Loucy (cell line): ENCODE measurements at regions not wholly inside any gene's neighbourhood (a gene's known extent, or its start where the extent isn't known, plus 50 kb on each side); places are given as distances from the start of the nearest gene placed in this dataset.

Experiments used
- H2AFZ ChIP-seq: fragments of 200-600 bp; sonication (generic); 2 replicates; pipeline ENCODE4 v1.6.0; 2016; ENCODE audit warnings: antibody characterized with exemption, mild to moderate bottlenecking, low read length, moderate library complexity
- H3F3A ChIP-seq: fragments of 200-600 bp; 2 replicates; pipeline ENCODE4 v1.6.0; 2016; ENCODE audit warnings: antibody characterized with exemption, low read depth, mild to moderate bottlenecking
- H3K27me3 ChIP-seq: fragments of 200-600 bp; sonication (generic); 2 replicates; pipeline ENCODE4 v1.6.1; 2014; ENCODE audit warnings: low read length, mild to moderate bottlenecking; ENCODE audit not compliant: insufficient read depth, poor library complexity, severe bottlenecking
- H3K36me3 ChIP-seq: fragments of 200-600 bp; sonication (generic); 2 replicates; pipeline ENCODE4 v1.6.1; 2016; ENCODE audit warnings: low read length; ENCODE audit not compliant: insufficient read depth
- H3K4me1 ChIP-seq: fragments of 200-600 bp; sonication (generic); 2 replicates; pipeline ENCODE4 v1.5.1; 2014; ENCODE audit warnings: low read length, mild to moderate bottlenecking; ENCODE audit not compliant: insufficient read depth, poor library complexity, severe bottlenecking
- H3K4me2 ChIP-seq: fragments of 200-600 bp; sonication (generic); 2 replicates; pipeline ENCODE4 v1.6.0; 2014; ENCODE audit warnings: antibody characterized with exemption, low read length, low read depth, mild to moderate bottlenecking; ENCODE audit not compliant: poor library complexity, severe bottlenecking
- H3K4me3 ChIP-seq: fragments of 200-600 bp; sonication (generic); 2 replicates; pipeline ENCODE4 v1.5.1; 2014; ENCODE audit warnings: low read length, mild to moderate bottlenecking, mixed read lengths; ENCODE audit not compliant: poor library complexity, severe bottlenecking
- H3K79me2 ChIP-seq: fragments of 200-600 bp; sonication (generic); 2 replicates; pipeline ENCODE4 v1.6.1; 2014; ENCODE audit warnings: low read length; ENCODE audit not compliant: insufficient read depth
- H3K9ac ChIP-seq: fragments of 200-600 bp; sonication (generic); 2 replicates; pipeline ENCODE4 v1.6.0; 2014; ENCODE audit warnings: mild to moderate bottlenecking, low read depth, low read length, moderate library complexity; ENCODE audit not compliant: poor library complexity, severe bottlenecking
- H3K9me2 ChIP-seq: fragments of 200-600 bp; sonication (generic); replicated peaks from 2 replicates; pipeline ENCODE4 v1.6.1; 2016; ENCODE audit warnings: low read depth, low read length, mixed read lengths
- H3K9me3 ChIP-seq: fragments of 200-600 bp; sonication (generic); 2 replicates; pipeline ENCODE4 v1.6.1; 2014; ENCODE audit warnings: mild to moderate bottlenecking, antibody characterized with exemption, low read length, low read depth; ENCODE audit not compliant: insufficient read depth
- H4K20me1 ChIP-seq: fragments of 200-600 bp; sonication (generic); 2 replicates; pipeline ENCODE4 v1.6.0; 2014; ENCODE audit warnings: antibody characterized with exemption, low read length, mild to moderate bottlenecking; ENCODE audit not compliant: insufficient read depth, poor library complexity, severe bottlenecking
- CTCF ChIP-seq: fragments of 200-600 bp; sonication (generic); conservative IDR thresholded peaks from 2 replicates; pipeline ENCODE4 v1.5.1; 2014; ENCODE audit warnings: mild to moderate bottlenecking, antibody characterized with exemption, low read length
- EZH2phosphoT487 ChIP-seq: fragments of 200-600 bp; IDR thresholded peaks from 2 replicates; pipeline ENCODE4 v1.6.1; 2018; ENCODE audit warnings: antibody characterized with exemption, mild to moderate bottlenecking, moderate library complexity, borderline replicate concordance

DNA sequence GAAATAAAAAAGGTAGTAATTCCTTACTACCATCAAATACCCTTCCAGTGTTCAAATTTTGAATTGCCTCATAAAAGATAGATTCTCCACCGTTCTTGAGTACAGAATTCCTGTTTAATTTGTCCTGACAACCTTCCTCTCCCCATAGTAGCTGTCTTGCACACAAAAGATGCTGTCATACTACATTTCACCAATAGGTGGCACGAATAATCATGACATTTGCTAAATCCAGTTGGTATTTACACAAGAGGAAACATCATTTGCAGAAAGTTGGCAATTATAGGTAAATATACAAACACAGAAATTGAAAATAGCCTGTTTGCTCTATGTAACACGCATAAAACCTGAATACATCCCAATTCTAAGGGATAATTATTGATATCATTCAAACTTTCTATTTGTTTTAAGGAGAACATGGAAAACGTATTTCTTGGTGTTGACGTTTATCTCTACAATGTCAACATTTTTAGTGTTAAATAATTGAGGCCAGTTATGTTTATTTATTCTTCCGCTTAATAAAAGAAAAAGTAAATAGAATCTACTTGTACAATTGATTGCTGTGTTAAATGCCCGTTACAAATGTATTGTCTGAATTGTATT is 58.3 kb upstream of the CLDN10 start:
- Histone ChIP-seq H4K20me1 (no peaks in the 10 kb centered on the region), H3F3A (no peaks in the 10 kb centered on the region)

DNA sequence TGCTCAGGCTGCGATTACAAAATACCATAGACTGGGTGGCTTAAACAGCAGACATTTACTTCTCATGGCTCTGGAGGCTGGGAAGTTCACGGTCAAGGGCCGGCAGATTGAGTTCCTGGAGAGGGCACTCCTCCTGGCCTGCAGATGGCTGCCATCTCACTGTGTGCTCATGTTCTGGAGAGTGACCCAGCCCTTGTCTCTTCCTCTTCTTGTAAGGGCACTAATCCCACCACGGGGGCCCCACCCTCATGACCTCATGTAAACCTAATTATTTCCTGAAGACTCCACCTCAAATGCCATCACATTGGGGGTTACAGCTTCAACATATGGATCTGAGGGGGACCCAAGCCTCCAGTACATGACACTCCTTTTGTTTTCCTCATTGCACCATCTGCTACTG is 56.0 kb upstream of the CLDN10 start:
- H2AFZ ChIP-seq = no peak overlapping the region
- no peaks in the 10 kb centered on the region for H4K20me1 ChIP-seq
- H3K4me2 ChIP-seq = no peak overlapping the region
- H3F3A ChIP-seq = no peaks in the 10 kb centered on the region
- no peaks in the 10 kb centered on the region for H3K9me2 ChIP-seq
- no peaks in the 10 kb centered on the region for H3K9me3 ChIP-seq
- no peaks in the 10 kb centered on the region for H3K27me3 ChIP-seq
- H3K4me3 ChIP-seq = no peak overlapping the region
- H3K36me3 ChIP-seq = no peaks in the 10 kb centered on the region
- H3K79me2 ChIP-seq = no peaks in the 10 kb centered on the region
- TF ChIP-seq CTCF (no peak), EZH2phosphoT487 (no peak)
- H3K4me1 ChIP-seq = no peaks in the 10 kb centered on the region
- H3K9ac ChIP-seq = no peak overlapping the region

More for the DNA sequence above, 58.3 kb upstream of the CLDN10 start:
- no peak overlapping the region for H3K4me3 ChIP-seq
- TF ChIP-seq EZH2phosphoT487 = no peak
- peak; percentile 77 for TF ChIP-seq CTCF
- H3K79me2 ChIP-seq = no peaks in the 10 kb centered on the region
- no peaks in the 10 kb centered on the region for H3K4me1 ChIP-seq
- H3K36me3 ChIP-seq = no peaks in the 10 kb centered on the region
- H3K9me3 ChIP-seq = no peaks in the 10 kb centered on the region
- H3K4me2 ChIP-seq = no peak overlapping the region
- no peak overlapping the region for H3K9ac ChIP-seq
- no peaks in the 10 kb centered on the region for H3K27me3 ChIP-seq
- no peaks in the 10 kb centered on the region for H3K9me2 ChIP-seq
- peak overlapping the region; percentile 5; the same call in 1 of the 2 replicates for H2AFZ ChIP-seq

GRCh38 chr13:95497381-95497807 is 55.1 kb upstream of the CLDN10 start:
- no peak overlapping the region for H3K4me2 ChIP-seq
- H4K20me1 ChIP-seq = no peaks in the 10 kb centered on the region
- H3K27me3 ChIP-seq = no peaks in the 10 kb centered on the region

More at GRCh38 chr13:95497381-95497807, 55.1 kb upstream of the CLDN10 start:
- H2AFZ ChIP-seq = peak overlapping the region; percentile 31
- no peaks in the 10 kb centered on the region for H3K4me1 ChIP-seq
- no peaks in the 10 kb centered on the region for H3F3A ChIP-seq
- TF ChIP-seq CTCF (no peak), EZH2phosphoT487 (no peak)
- no peaks in the 10 kb centered on the region for H3K9me2 ChIP-seq
- H3K9me3 ChIP-seq = no peaks in the 10 kb centered on the region
- no peaks in the 10 kb centered on the region for H3K36me3 ChIP-seq
- peak overlapping the region; percentile 1 for H3K9ac ChIP-seq
- H3K4me3 ChIP-seq = no peak overlapping the region
- no peaks in the 10 kb centered on the region for H3K79me2 ChIP-seq
